SK-N-SH (cell line): ENCODE measurements at regions not wholly inside any gene's neighbourhood (a gene's known extent, or its start where the extent isn't known, plus 50 kb on each side); places are given as distances from the start of the nearest gene placed in this dataset.

Experiments
- CTCF ChIA-PET: fragments of 300-600, 350-600 bp; formaldehyde crosslinking; extraction: SDS; loops from one replicate; lab custom pipeline; 2021; lab: Yijun Ruan, JAX
- POLR2A ChIA-PET: fragments of 350-600 bp; sonication (Branson Sonifier 250); formaldehyde crosslinking; extraction: SDS; loops from one replicate; lab custom pipeline; 2020; ENCODE audit warnings: antibody characterized with exemption, inconsistent platforms; lab: Yijun Ruan, JAX
- DNase-seq: peaks from one replicate; pipeline ENCODE4 v3.0.0; 2012
- H2AFZ ChIP-seq: fragments of 200-600 bp; sonication (generic); 2 replicates; pipeline ENCODE4 v1.8.1; 2016; ENCODE audit warnings: antibody characterized with exemption, mild to moderate bottlenecking, low read depth
- H3F3A ChIP-seq: fragments of 200-600 bp; sonication (generic); replicated peaks from 2 replicates; pipeline ENCODE3; 2016; ENCODE audit warnings: antibody characterized with exemption, mild to moderate bottlenecking; ENCODE audit not compliant: insufficient read depth
- H3K27ac ChIP-seq, 2 experiments: fragments of 200-500 bp in 1 of 2; fragments of 200-600 bp in 1 of 2; sonication (Bioruptor generic) in 1 of 2; sonication (generic), shearing (Covaris generic) in 1 of 2; 2 replicates each; pipeline versions ENCODE4 v1.5.1 to v1.6.1; 2014 to 2016; ENCODE audit warnings: low read depth in 2 of 2, inconsistent platforms in 1 of 2, low read length in 1 of 2, mild to moderate bottlenecking in 1 of 2, mixed read lengths in 1 of 2
- H3K27me3 ChIP-seq: fragments of 200-600 bp; sonication (generic), shearing (Covaris generic); 2 replicates; pipeline ENCODE4 v1.6.1; 2016; ENCODE audit warnings: mixed run types; ENCODE audit not compliant: insufficient read depth
- H3K36me3 ChIP-seq, 2 experiments: fragments of 200-500 bp in 1 of 2; fragments of 200-600 bp in 1 of 2; sonication (Bioruptor generic) in 1 of 2; sonication (generic) in 1 of 2; replicated peaks in 1 of 2; 2 replicates each; pipeline versions ENCODE3 to v1.5.1; 2014 to 2016; ENCODE audit warnings: low read length in 1 of 2, mild to moderate bottlenecking in 1 of 2; ENCODE audit not compliant: insufficient read depth in 2 of 2, control insufficient read depth in 1 of 2
- H3K4me1 ChIP-seq, 2 experiments: fragments of 200-500 bp in 1 of 2; fragments of 200-600 bp in 1 of 2; sonication (Bioruptor generic) in 1 of 2; sonication (generic), shearing (Covaris generic) in 1 of 2; 2 replicates each; pipeline versions ENCODE4 v1.5.1 to v1.6.1; 2014 to 2016; ENCODE audit warnings: low read depth in 1 of 2, low read length in 1 of 2, mixed run types in 1 of 2; ENCODE audit not compliant: insufficient read depth in 2 of 2, control insufficient read depth in 1 of 2
- H3K4me2 ChIP-seq: fragments of 200-600 bp; sonication (generic), shearing (Covaris generic); 2 replicates; pipeline ENCODE4 v1.6.1; 2017; ENCODE audit warnings: mixed run types
- H3K4me3 ChIP-seq, 2 experiments: fragments of 200-500 bp in 1 of 2; fragments of 200-600 bp in 1 of 2; sonication (Bioruptor generic) in 1 of 2; sonication (generic), shearing (Covaris generic) in 1 of 2; 2 replicates each; pipeline versions ENCODE4 v1.5.1 to v1.8.1; 2014 to 2016; ENCODE audit warnings: low read depth in 2 of 2, inconsistent platforms in 1 of 2, low read length in 1 of 2, mild to moderate bottlenecking in 1 of 2, mixed read lengths in 1 of 2, moderate library complexity in 1 of 2
- H3K79me2 ChIP-seq: fragments of 200-600 bp; sonication (generic); 2 replicates; pipeline ENCODE4 v1.8.1; 2017; ENCODE audit warnings: mild to moderate bottlenecking; ENCODE audit not compliant: insufficient read depth
- H3K9ac ChIP-seq: fragments of 200-600 bp; sonication (generic); 2 replicates; pipeline ENCODE4 v1.6.1; 2017; ENCODE audit warnings: mixed run types
- H3K9me2 ChIP-seq: fragments of 200-600 bp; sonication (generic); 2 replicates; pipeline ENCODE4 v1.6.1; 2017; ENCODE audit warnings: mixed run types
- H3K9me3 ChIP-seq: fragments of 200-600 bp; sonication (generic); 2 replicates; pipeline ENCODE4 v1.6.1; 2017; ENCODE audit warnings: mixed run types, mild to moderate bottlenecking, moderate library complexity
- H4K20me1 ChIP-seq: fragments of 200-600 bp; sonication (generic); 2 replicates; pipeline ENCODE4 v1.6.1; 2017; ENCODE audit warnings: mild to moderate bottlenecking, mixed run types; ENCODE audit not compliant: insufficient read depth
- CTCF ChIP-seq: fragments of 200-600 bp; sonication (generic); IDR thresholded peaks from 2 replicates; pipeline ENCODE4 v1.6.1; 2017; ENCODE audit warnings: antibody characterized with exemption, mild to moderate bottlenecking, moderate library complexity
- ELF1 ChIP-seq: IDR thresholded peaks from 2 replicates; pipeline ENCODE4 v1.4.0; 2012
- FOXM1 ChIP-seq: IDR thresholded peaks from 2 replicates; pipeline ENCODE4 v1.4.0; 2012; ENCODE audit warnings: low read depth, mild to moderate bottlenecking
- GABPA ChIP-seq: IDR thresholded peaks from 2 replicates; pipeline ENCODE4 v1.4.0; 2012; ENCODE audit warnings: low read depth, mild to moderate bottlenecking
- GATA2 ChIP-seq: sonication (generic); formaldehyde crosslinking; IDR thresholded peaks from 2 replicates; pipeline ENCODE4 v1.5.0; 2020; ENCODE audit warnings: mild to moderate bottlenecking, missing genetic modification reagents
- IRF3 ChIP-seq: fragments of 150-350 bp; IDR thresholded peaks from 2 replicates; pipeline ENCODE4 v1.6.1; 2016; ENCODE audit warnings: mild to moderate bottlenecking, low read depth, low read length
- SIN3A ChIP-seq: IDR thresholded peaks from 2 replicates; pipeline ENCODE4 v1.6.1; 2012; ENCODE audit warnings: low read depth, mild to moderate bottlenecking, low read length, moderate library complexity, borderline replicate concordance
- SMC3 ChIP-seq: IDR thresholded peaks from 2 replicates; pipeline ENCODE4 v1.6.1; 2012; ENCODE audit warnings: low read depth, low read length, improper control_type of control experiment
- TAF1 ChIP-seq: IDR thresholded peaks from 2 replicates; pipeline ENCODE4 v1.6.1; 2012; ENCODE audit warnings: low read depth, mild to moderate bottlenecking, low read length, moderate library complexity, borderline replicate concordance
- YY1 ChIP-seq: IDR thresholded peaks from 2 replicates; pipeline ENCODE4 v1.4.0; 2012; ENCODE audit warnings: low read depth, mild to moderate bottlenecking
- WGBS: methylation state at CpG from one replicate; pipeline ENCODE4 v1.1.6; 2017; ENCODE audit warnings: low lambda C conversion rate; 5-methylcytosine and 5-hydroxymethylcytosine counted together

GRCh38 chr13:64410276-64411053 lies 2819.7 kb downstream of the PCDH9 start:
- H3K27ac ChIP-seq: no peak overlapping the region

GRCh38 chr13:64397701-64398100 lies 2832.4 kb downstream of the PCDH9 start:
- H3K9me3 ChIP-seq: no peaks in the 10 kb centered on the region
- no peak overlapping the region for H3K4me3 ChIP-seq
- no peak overlapping the region for H2AFZ ChIP-seq
- no peaks in the 10 kb centered on the region; a peak in 1 of 4 replicates for H3K4me1 ChIP-seq
- no peaks in the 10 kb centered on the region for H3F3A ChIP-seq
- TF ChIP-seq SMC3 (no peak), TAF1 (no peak), SIN3A (no peak), FOXM1 (no peak), YY1 (no peak), GABPA (no peak), IRF3 (no peak), GATA2 (CRISPR knock-in tag) (no peak)
- POLR2A ChIA-PET: no interaction called here
- 15% methylated on average over 2 of the region's 2 CpGs for WGBS
- H3K27ac ChIP-seq: no peak overlapping the region
- H3K9me2 ChIP-seq: no peaks in the 10 kb centered on the region
- no peak overlapping the region for H3K9ac ChIP-seq
- no peak for DNase-seq
- CTCF ChIA-PET: no interaction called here
- no peaks in the 10 kb centered on the region for H3K79me2 ChIP-seq
- no peaks in the 10 kb centered on the region for H3K36me3 ChIP-seq
- no peaks in the 10 kb centered on the region for H3K27me3 ChIP-seq
- no peaks in the 10 kb centered on the region for H4K20me1 ChIP-seq
- H3K4me2 ChIP-seq: peak overlapping the region; percentile 35; the same call in 1 of the 2 replicates

More at GRCh38 chr13:64410276-64411053, 2819.7 kb downstream of the PCDH9 start:
- ChIA-PET POLR2A (no interaction called here), CTCF (no interaction called here)
- Histone ChIP-seq H2AFZ (no peak overlapping the region), H3K4me1 (no peaks in the 10 kb centered on the region), H3K4me3 (no peak overlapping the region), H4K20me1 (no peaks in the 10 kb centered on the region), H3K27me3 (no peaks in the 10 kb centered on the region), H3K9me2 (no peaks in the 10 kb centered on the region), H3K9me3 (no peaks in the 10 kb centered on the region), H3K36me3 (no peaks in the 10 kb centered on the region), H3K4me2 (no peak overlapping the region), H3K9ac (no peak overlapping the region), H3F3A (no peaks in the 10 kb centered on the region), H3K79me2 (no peaks in the 10 kb centered on the region)
- no peak for DNase-seq
- WGBS: 74% methylated on average over 5 of the region's 5 CpGs
- TF ChIP-seq CTCF (no peak), GATA2 (CRISPR knock-in tag) (no peak), ELF1 (no peak)
